ENCODE measurements at regions not wholly inside any gene's neighbourhood (a gene's known extent, or its start where the extent isn't known, plus 50 kb on each side); places are given as distances from the start of the nearest gene placed in this dataset.

- TF ChIP-seq EZH2 (IDR thresholded peaks at IDR 0.05; ENCODE audit: borderline replicate concordance, low read depth, low read length, poor library complexity, severe bottlenecking), result no peak
- TF ChIP-seq CTCF (conservative IDR thresholded peaks at IDR 0.05; ENCODE audit: low read depth, low read length), result no peak
Observed at GRCh38 chr1:116826818-116827606, 72.8 kb downstream of the CD2 start.
